GM18951 (cell line): ENCODE measurements at regions not wholly inside any gene's neighbourhood (a gene's known extent, or its start where the extent isn't known, plus 50 kb on each side); places are given as distances from the start of the nearest gene placed in this dataset.

Experiments
- POLR2A ChIP-seq: IDR thresholded peaks from 4 replicates; pipeline ENCODE4 v1.6.1; 2011; ENCODE audit warnings: mild to moderate bottlenecking; ENCODE audit not compliant: insufficient read length, insufficient read depth; ENCODE audit errors: extremely low read depth
- in situ Hi-C: fragments of 300-500 bp; cut with MboI; formaldehyde crosslinking; loops from one replicate; pipeline ENCODE4 v1.12.0; 2022; ENCODE audit warnings: low sequenced_read_pairs, mixed read lengths, inconsistent platforms; ENCODE audit not compliant: unreplicated experiment

DNA sequence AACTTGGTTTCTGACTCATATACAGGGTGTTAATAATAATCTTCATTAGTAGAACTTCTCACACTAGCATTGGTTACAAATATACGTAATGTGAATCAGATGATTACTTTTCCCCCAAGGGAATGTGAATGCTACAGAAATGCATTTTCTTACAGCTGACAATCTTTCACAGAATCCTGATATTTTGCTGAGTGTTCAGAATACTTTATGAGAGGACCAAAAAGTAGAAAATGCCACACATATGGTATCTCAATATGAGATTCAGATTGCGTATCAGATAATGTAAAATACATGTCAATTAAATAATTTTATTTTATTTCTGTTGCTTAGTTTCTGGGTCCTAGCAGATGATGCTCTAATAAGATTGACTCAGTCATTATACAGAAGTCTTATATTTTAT lies 979.9 kb upstream of the GBE1 start:
- TF ChIP-seq POLR2A, result no peak
- in situ Hi-C loops, result no loop called here

- no peak for TF ChIP-seq POLR2A
- in situ Hi-C loops, result no loop called here
Measured at GRCh38 chr3:82739390-82739789, 977.9 kb upstream of the GBE1 start.

DNA sequence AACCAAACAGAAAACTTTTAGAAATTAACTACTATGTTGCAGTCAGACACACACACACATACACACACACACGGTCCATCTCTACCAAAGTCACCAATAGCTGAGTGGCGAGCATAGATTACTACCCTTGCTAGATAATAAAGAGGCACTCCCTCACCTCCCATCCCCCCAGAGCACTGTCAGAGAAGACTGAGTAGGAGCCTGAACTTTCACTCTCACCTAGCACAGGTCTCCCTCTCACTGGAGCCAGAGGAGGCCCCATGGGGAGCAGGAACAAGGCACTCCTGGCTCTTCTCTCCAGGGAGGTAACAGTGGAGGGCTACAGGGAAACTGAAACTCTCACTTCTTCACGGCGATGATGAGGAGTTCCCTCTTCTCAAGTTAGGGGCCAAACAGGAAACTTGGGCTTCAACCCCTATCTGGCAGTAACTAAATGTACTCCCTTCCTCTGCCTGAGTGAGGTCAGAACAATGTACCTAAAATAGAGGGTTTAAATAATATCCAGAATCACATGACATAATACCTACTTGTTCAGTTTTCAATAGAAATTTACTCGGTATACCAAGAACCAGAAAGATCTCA lies 975.3 kb upstream of the GBE1 start:
- no peak for TF ChIP-seq POLR2A
- in situ Hi-C loops, result no loop called here

GRCh38 chr3:82715091-82715856 lies 953.8 kb upstream of the GBE1 start:
- no peak for TF ChIP-seq POLR2A
- in situ Hi-C loops, result no loop called here

- no peak for TF ChIP-seq POLR2A
- in situ Hi-C loops, result no loop called here
Measured at GRCh38 chr3:82707035-82707434, 945.6 kb upstream of the GBE1 start.

DNA sequence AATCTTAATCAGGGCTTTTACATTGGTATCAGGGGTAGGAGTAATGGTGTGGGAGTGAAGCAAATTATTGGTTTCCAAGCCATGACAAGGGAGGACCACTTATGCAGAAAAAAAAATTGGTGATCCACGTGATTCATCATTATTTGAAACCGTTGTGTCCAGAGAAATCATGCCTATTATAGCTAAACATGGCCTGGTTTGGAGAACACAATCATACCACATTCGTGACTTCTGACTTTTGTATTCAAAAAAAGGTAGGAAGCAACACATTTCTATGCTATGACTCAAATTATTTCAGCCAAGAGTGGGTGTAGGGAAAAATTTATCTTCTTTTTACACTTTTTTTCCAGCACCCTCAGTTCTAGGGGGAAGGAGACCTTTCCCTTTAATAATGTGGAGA lies 924.3 kb upstream of the GBE1 start:
- in situ Hi-C loops, result no loop called here
- TF ChIP-seq POLR2A, result no peak

GRCh38 chr3:82676356-82677026 lies 915.0 kb upstream of the GBE1 start:
- in situ Hi-C loops, result no loop called here
- TF ChIP-seq POLR2A, result no peak

DNA sequence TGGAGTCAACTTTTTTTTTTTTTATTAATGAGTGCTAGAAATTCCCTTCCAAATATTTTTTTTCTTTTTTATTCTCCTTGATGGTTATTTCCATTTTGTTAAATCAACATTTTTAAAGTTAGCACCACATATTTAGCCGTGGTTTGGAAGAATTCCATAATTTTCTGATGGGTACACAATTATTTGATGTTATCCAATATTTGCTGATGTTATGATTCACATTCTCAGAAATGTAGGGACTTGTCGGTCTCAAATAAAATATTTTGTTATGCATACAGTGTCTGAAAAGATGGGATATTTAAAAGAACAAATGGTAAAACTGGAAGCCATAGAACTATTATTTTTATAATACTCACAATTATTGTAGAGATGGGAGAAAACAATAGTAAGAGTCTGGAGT lies 911.5 kb upstream of the GBE1 start:
- TF ChIP-seq POLR2A, result no peak
- in situ Hi-C loops, result no loop called here

DNA sequence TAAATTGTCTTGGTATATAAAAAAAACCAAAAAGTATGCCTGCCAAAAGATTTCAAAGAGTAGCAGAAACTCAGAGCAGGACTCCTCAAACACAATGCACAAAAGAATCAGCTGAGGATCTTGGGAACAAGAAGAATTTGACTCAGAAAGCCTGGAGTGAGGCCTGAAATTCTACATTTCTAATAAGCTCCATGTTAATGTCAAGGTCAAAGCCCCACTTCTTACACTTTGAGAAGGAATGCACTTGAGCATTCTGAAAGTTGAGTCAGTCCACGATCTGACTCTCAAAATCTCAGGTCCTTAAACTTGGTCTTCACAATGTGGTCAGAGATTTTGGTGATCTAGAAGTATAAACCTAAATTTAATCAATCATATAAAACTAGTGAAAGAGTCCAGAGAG lies 910.0 kb upstream of the GBE1 start:
- in situ Hi-C loops, result no loop called here
- no peak for TF ChIP-seq POLR2A

GRCh38 chr3:82654708-82655107 lies 893.3 kb upstream of the GBE1 start:
- in situ Hi-C loops, result no loop called here
- TF ChIP-seq POLR2A, result no peak

GRCh38 chr3:82643948-82644347 lies 882.5 kb upstream of the GBE1 start:
- no peak for TF ChIP-seq POLR2A
- in situ Hi-C loops, result no loop called here

- no peak for TF ChIP-seq POLR2A
- in situ Hi-C loops, result no loop called here
Measured at GRCh38 chr3:82641701-82642100, 880.3 kb upstream of the GBE1 start.

DNA sequence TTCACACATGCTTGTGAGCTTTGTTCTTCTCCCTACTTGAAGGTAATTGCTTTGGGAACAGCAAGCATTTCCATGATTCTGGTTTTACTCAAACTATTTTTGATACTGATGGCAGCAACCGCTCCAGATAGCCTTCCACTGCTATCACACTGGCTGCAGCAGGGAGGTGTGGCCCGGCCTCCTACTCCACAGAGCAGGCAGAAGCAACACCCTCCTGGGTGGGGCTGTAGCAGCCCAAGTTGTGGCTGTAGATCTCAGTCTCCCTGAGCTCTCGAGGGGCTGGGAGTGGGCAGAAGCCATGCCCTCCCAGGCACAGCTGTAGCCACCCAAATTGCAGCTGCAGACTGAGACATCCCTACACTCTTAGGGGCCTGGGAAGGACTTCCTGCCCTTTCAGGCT lies 878.8 kb upstream of the GBE1 start:
- TF ChIP-seq POLR2A, result no peak
- in situ Hi-C loops, result no loop called here

GRCh38 chr3:82637574-82637973 lies 876.1 kb upstream of the GBE1 start:
- TF ChIP-seq POLR2A, result no peak
- in situ Hi-C loops, result no loop called here
